Adipose tissue (tissue), 3 donors: ENCODE measurements at regions not wholly inside any gene's neighbourhood (a gene's known extent, or its start where the extent isn't known, plus 50 kb on each side); places are given as distances from the start of the nearest gene placed in this dataset.

ENCODE experiments used
- H3K27ac ChIP-seq: one replicate; pipeline ENCODE4 v1.5.1; 2013; ENCODE audit warnings: low read depth, low read length
- WGBS, 3 donors: extraction: QIAGEN DNeasy Blood & Tissue Kit; methylation state at CpG; one replicate each; pipeline ENCODE4 v1.1.7; 2013; 5-methylcytosine and 5-hydroxymethylcytosine counted together
- donor health status: healthy with polysubstance abuse.
- donor health status: Bipolar disorder and iron deficiency.
- donor health status: healthy.

DNA sequence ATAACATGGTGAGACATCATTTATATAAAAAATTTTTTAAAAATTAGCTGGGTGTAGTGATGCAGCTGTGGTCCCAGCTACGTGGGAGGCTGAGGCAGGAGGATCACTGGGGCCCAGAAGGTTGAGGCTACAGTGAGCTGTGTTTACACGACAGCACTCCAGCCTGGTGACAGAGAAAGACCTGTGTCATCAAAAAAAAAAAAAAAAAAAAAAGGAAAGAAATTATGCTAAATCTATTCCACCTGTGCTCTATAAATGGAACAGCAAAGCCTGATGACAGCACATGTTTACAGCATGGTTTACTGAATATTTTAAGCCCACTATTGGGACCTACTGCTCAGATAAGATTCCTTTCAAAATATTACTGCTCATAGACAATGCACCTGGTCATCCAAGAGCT, 217.6 kb downstream of the PRDM2 start:
- H3K27ac ChIP-seq = no peak overlapping the region
- WGBS, 3 donors = 50 to 77% (median 76%) methylated on average over 2 of the region's 2 CpGs

DNA sequence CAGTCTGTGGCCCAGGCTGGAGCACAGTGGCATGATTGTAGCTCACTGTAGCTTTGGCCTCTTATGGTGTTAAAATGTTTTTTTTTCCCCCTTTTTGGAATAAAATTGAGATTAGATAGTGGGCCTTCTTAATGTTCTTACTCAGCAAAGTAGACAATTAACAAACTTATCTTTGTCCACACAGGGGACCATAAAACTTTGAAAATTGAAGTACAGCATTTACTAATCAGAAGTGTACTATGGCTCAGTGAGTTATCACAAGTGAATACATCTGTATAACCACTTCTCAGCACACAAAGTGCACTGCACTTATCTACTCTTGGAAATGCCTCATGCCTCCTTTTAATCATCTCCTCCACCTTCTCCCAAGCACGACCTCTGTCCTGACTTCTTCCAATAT, 218.9 kb downstream of the PRDM2 start:
- H3K27ac ChIP-seq = no peak overlapping the region
- 74 to 84% (median 81%) methylated on average over 1 of the region's 1 CpG for WGBS, 3 donors

DNA sequence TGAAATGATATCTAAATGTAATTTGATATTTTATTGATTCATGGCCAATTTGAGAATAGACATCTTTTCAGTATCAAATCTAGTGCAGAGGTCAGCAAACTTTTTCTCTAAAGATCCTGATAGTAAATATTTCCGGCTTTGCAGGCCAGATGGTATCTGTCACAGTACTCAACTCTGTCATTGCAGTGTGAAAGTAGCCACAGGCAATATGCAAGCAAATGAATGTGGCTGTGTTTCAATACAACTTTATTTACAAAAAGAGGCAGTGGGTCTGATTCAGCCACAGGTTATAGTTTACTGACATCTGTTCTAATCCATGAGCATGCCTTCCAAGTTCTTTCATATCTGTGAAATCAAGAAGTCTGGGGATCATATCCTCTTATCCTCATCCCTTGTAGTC, 221.2 kb downstream of the PRDM2 start:
- no peak overlapping the region for H3K27ac ChIP-seq
- 36 to 68% (median 61%) methylated on average over 1 of the region's 1 CpG for WGBS, 3 donors

GRCh38 chr1:13922466-13923110, 222.6 kb downstream of the PRDM2 start:
- 52 to 56% (median 52%) methylated on average over 5 of the region's 5 CpGs for WGBS, 3 donors
- no peak overlapping the region for H3K27ac ChIP-seq

DNA sequence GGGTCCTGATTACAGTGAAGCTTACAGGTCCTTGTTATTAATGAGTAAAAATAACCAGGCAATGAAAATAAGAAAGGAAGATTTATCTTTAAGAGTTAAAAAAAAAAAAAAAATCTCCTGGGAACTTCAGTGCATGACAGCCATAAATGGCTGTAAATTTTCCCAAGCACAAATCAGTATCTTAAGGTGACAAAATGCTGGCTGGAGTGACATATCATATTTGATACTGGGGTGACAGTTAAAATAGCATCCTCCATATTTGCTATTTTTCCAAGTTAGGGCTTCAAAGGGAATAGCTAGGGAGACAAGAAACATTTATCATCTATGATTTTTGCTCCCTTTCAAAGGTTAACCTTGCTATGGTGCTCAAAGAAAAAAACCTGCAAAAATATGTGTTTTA, 226.6 kb downstream of the PRDM2 start:
- H3K27ac ChIP-seq = no peak overlapping the region

DNA sequence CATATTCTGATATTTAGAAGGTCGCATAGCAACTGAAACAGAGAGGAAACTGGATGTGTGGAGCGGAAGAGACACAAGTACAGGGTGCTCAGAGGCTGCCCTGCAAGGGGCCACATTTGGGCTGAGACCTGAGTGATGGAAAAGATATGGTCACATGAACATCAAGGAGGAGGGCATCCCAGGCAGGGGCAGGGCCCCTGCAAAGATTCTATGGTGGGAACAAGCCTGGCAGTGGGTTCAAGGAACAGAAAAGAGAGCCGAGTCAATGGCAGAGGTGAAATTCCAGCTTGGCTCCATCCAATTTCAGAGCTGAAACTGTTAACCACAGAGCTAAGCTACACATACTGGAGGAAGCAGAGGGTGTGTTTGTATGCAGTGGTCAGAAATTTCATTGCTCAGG, 227.7 kb downstream of the PRDM2 start:
- WGBS, 3 donors = 80 to 90% (median 88%) methylated on average over 3 of the region's 3 CpGs
- H3K27ac ChIP-seq = no peak overlapping the region

DNA sequence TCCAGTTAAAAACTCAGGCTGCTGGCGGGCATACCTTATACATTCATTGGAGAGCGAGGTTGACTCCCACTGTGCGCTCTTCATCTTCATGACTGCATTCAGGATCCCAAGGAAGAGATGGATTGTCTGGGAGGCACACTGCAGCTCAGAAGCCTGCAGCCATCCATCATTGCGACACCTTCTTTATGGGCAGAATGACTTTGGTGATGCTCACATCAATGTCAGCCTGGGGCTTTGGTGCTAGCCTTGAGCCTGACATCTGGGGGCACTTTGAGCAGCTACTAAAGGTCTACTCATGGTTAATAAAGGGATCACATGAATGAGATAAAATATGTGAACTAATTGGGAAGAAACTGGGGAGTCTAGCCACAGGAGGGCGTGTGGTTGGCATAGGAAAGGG, 229.3 kb downstream of the PRDM2 start:
- 66 to 70% (median 67%) methylated on average over 5 of the region's 5 CpGs for WGBS, 3 donors
- H3K27ac ChIP-seq = no peak overlapping the region

DNA sequence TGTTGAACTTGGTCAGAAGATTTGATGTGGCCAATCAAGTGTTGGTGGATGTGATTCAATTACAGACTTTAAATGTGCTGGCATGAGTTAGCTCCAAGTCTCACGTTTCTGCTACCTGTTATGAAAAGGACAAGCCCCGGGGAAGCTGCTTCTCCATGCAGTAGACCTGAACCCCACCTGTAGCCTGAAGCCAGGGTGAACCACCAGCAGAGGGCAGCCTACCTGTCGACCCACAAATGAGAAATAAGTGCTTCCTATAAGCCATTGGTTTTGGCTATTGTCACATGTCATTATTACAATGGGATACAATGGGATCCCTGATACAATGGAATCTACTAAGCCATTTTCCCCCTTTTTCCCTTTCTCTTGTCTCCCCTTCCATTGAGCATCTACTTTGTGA, 230.2 kb downstream of the PRDM2 start:
- WGBS, 3 donors = 32 to 46% (median 37%) methylated on average over 3 of the region's 3 CpGs
- no peak overlapping the region for H3K27ac ChIP-seq

DNA sequence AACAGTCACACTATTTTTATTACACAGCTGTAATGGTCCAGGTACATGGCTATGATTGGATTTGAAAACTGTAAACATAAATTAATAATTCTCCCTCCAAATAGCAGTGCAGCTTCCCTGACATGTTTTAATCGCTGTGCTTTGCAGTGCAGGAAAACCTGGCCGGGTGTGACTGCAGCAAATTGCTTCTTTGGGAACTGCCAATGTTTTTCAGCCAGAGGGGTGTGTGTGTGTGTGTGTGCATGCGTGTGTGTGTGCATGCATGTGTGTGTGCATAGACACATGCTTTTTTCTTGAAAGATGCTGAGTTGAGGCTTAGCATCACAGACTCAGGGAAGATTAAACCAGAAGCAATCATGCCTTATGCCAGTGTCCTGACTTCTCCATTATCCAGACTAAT, 231.2 kb downstream of the PRDM2 start:
- H3K27ac ChIP-seq = no peak overlapping the region
- WGBS, 3 donors = 53 to 74% (median 72%) methylated on average over 3 of the region's 3 CpGs

DNA sequence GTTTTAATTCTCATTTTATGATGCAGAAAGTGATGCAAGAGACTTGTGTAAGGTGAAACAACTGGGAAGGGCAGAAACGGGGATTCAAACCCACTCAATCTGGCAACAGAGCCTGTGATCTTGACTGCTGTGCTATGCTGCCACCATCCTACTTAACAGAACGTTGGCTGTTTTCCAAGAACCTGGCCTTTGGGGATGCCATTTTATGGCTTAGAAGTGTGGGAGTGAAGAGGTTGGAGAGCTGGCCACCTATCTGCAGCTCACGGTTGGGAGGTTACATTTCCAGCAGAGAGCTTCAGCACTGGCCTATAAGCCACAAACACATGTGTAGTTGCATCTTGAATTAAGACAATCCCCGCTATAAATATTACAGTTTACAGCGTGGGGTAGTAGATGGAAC, 235.3 kb downstream of the PRDM2 start:
- no peak overlapping the region for H3K27ac ChIP-seq
- 62 to 75% (median 68%) methylated on average over 5 of the region's 5 CpGs for WGBS, 3 donors

DNA sequence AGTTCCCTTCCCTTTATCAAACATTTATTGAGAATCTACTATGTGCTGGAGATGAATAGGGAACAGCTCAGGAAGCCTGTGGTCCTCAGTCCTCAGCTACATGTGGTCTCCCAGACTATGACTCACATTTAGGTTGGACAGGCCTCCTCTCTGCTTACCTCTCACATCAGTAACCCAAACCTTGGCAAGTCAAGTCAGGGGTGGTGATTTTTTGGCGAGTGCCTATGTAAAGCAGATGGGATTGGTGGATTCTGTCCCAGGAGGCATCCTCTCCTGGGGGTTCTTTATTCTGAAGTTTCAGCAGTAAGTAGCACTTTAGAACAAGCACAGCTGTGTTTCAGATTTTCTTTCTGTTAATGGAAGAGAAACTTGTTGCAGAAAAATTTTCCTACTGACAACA, 241.3 kb downstream of the PRDM2 start:
- no peak overlapping the region for H3K27ac ChIP-seq
- WGBS, 3 donors = 67 to 76% (median 75%) methylated on average over 1 of the region's 1 CpG

- no peak overlapping the region for H3K27ac ChIP-seq
Observed at GRCh38 chr1:13943055-13943454, 243.1 kb downstream of the PRDM2 start.

DNA sequence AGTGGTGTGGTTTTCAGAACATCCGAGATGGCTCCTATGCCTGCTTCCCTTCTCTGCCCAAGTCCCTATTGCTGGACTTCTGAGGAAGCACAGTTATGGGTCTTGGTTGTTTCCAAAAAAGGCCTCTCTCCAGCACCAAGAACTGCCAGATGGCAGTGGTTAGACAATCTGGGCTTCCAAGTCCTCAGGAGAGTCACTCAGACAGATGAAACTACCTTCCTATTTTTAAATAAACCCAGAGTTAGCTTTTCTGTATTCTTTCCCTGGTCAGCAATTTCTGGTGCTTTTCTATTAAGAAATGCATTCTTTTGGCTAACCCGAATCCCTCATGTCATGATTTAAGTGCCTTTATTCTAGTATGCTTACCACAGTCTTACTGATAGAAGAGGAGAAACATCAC, 245.9 kb downstream of the PRDM2 start:
- H3K27ac ChIP-seq = no peak overlapping the region
- WGBS, 3 donors = 54 to 69% (median 66%) methylated on average over 2 of the region's 2 CpGs

DNA sequence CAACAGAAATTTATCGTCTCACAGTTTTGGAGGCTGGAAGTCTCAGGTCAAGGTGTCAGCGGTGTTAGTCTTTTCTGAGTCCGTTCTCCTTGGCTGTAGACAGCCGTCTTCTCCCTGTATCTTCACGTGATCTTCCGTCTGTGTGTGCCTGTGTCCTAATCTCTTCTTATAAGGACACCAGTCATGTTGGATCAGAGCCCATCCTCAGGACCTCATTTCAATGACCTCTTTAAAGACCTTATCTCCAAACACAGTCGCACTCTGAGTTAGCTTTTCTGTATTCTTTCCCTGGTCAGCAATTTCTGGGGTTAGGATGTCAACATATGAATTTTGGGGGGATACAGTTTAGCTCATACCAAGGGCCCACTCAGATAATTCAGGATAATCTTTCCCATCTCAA, 247.7 kb downstream of the PRDM2 start:
- peak overlapping the region; percentile 42 for H3K27ac ChIP-seq
- 85 to 96% (median 92%) methylated on average over 7 of the region's 7 CpGs for WGBS, 3 donors

GRCh38 chr1:13948396-13948795, 248.4 kb downstream of the PRDM2 start:
- 69 to 85% (median 79%) methylated on average over 5 of the region's 5 CpGs for WGBS, 3 donors
- H3K27ac ChIP-seq = peak overlapping the region; percentile 78

DNA sequence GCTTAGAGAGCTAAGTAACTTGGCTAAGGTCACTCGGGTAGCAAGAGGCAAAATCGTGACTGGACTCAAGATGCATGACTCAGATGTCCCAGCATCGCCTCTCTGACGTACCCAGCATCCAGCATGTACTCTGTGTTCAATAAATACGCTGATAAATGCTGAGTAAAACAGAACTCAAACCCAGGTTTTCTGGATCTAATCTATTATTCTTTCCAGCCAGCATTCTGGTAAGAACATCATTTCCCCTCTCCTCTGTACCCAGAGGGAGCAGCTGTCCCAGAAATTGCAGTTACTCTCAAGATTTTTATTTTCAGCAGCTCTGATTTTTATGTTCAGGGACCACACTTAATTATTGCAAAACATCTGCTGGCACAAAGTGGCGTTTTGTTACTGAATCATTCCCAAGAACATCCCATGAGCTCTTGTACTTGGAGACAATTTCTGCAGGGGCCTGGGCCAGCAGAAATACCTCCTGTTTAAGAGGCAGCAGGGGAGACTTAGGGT, 249.0 kb downstream of the PRDM2 start:
- no peak overlapping the region for H3K27ac ChIP-seq
- 56 to 61% (median 58%) methylated on average over 6 of the region's 6 CpGs for WGBS, 3 donors

DNA sequence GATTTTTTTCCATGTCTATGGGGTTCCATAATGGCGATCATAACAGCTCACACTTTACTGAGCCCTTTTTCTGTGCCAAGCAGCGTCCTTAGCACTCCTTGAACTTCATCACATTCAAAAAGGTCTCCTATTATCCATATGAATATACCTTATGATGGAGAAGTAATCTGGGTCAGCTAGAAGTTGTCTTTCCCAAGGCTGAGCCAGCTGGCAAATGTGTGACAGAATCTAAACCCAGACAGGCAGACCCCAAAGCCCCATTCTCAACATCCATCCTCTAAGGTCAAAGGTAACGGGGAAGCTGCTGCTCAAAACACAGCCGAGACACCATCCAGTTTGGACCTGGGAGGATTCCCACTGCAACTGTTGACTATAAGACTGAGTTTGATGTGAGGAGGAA, 249.6 kb downstream of the PRDM2 start:
- WGBS, 3 donors = 67 to 82% (median 81%) methylated on average over 4 of the region's 4 CpGs
- H3K27ac ChIP-seq = no peak overlapping the region

DNA sequence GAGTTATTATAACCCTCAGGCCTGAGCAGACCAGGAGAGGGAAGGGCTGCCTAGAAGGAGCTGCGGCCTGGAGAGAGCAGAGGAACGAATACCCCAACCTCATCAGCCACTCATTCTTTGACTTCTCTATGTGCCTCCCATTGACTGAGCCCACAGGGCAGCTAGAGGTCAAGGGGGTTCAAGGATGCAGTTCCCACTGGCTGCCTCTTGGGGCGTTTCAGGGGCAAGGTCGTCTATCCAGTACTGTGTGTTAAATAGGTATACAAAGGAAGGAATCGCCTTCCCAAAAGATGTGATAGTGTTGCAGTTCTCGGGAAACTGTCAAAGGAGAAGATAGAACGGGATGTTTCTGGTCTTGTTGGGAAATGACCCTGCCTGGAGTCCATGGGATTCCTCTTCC, 250.6 kb downstream of the PRDM2 start:
- no peak overlapping the region for H3K27ac ChIP-seq
- 53 to 70% (median 69%) methylated on average over 7 of the region's 7 CpGs for WGBS, 3 donors

GRCh38 chr1:13951793-13952751, 252.1 kb downstream of the PRDM2 start:
- WGBS, 3 donors = 44 to 66% (median 51%) methylated on average over 4 of the region's 4 CpGs
- no peak overlapping the region for H3K27ac ChIP-seq

DNA sequence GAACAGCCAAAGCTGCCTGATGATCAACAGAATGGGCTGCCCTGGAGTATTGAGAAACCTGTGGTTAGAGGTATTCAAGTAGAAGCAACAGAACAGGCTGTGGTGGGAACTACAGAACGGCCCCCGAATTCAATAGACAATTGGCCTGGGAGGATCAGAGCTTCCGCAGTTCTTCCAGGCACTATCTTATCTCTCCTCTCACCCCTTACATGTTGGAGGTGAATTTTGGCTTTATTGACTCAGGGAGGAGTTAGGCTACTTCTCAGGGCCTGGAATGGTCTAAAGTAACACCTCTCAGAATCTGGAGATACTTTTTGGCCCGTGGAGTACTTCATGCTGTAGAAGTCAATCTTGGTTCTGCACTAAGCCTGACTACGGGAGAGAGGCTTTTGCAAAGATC, 253.0 kb downstream of the PRDM2 start:
- H3K27ac ChIP-seq = no peak overlapping the region
- 39 to 75% (median 70%) methylated on average over 5 of the region's 5 CpGs for WGBS, 3 donors
